ENCODE measurements at regions not wholly inside any gene's neighbourhood (a gene's known extent, or its start where the extent isn't known, plus 50 kb on each side); places are given as distances from the start of the nearest gene placed in this dataset.

GRCh38 chr5:133820507-133820906 is 147.9 kb downstream of the C5orf15 start:
- in situ Hi-C loops (cut with HindIII; ENCODE audit: low pct_ligation_motif_present, low sequenced_read_pairs) = no loop called here
- no peaks in the 10 kb centered on the region for H3K36me3 ChIP-seq (replicated peaks)

GRCh38 chr5:133819977-133820471 is 148.4 kb downstream of the C5orf15 start:
- in situ Hi-C loops (cut with HindIII; ENCODE audit: low pct_ligation_motif_present, low sequenced_read_pairs) = no loop called here
- no peak for DNase-seq
- H3K27ac ChIP-seq = no peak overlapping the region
- H3K36me3 ChIP-seq (replicated peaks) = no peaks in the 10 kb centered on the region
- no peak overlapping the region for H3K4me3 ChIP-seq (ENCODE audit: low read depth, low read length)
- TF ChIP-seq CTCF (IDR thresholded peaks at IDR 0.05; ENCODE audit: low read depth, low read length, missing control alignments) = no peak
- H3K27me3 ChIP-seq (replicated peaks) = no peaks in the 10 kb centered on the region

More at GRCh38 chr5:133820507-133820906, 147.9 kb downstream of the C5orf15 start:
- no peak for TF ChIP-seq CTCF (IDR thresholded peaks at IDR 0.05; ENCODE audit: low read depth, low read length, missing control alignments)
- Histone ChIP-seq H3K27ac (no peak overlapping the region), H3K27me3 (replicated peaks) (no peaks in the 10 kb centered on the region), H3K4me3 (ENCODE audit: low read depth, low read length) (no peak overlapping the region)
- DNase-seq = no peak

GRCh38 chr5:133818869-133819600 is 149.4 kb downstream of the C5orf15 start:
- Histone ChIP-seq H3K4me3 (ENCODE audit: low read depth, low read length) (no peak overlapping the region), H3K36me3 (replicated peaks) (no peaks in the 10 kb centered on the region), H3K27me3 (replicated peaks) (no peaks in the 10 kb centered on the region), H3K27ac (no peak overlapping the region)
- no peak for DNase-seq
- no peak for TF ChIP-seq CTCF (IDR thresholded peaks at IDR 0.05; ENCODE audit: low read depth, low read length, missing control alignments)
- in situ Hi-C loops (cut with HindIII; ENCODE audit: low pct_ligation_motif_present, low sequenced_read_pairs) = no loop called here

- TF ChIP-seq CTCF (IDR thresholded peaks at IDR 0.05; ENCODE audit: low read depth, low read length, missing control alignments) = no peak
- in situ Hi-C loops (cut with HindIII; ENCODE audit: low pct_ligation_motif_present, low sequenced_read_pairs) = no loop called here
- H3K27ac ChIP-seq = no peak overlapping the region
- DNase-seq = peak; percentile 5
- no peaks in the 10 kb centered on the region for H3K27me3 ChIP-seq (replicated peaks)
- H3K4me3 ChIP-seq (ENCODE audit: low read depth, low read length) = no peak overlapping the region
- H3K36me3 ChIP-seq (replicated peaks) = no peaks in the 10 kb centered on the region
Observed at GRCh38 chr5:133818031-133818431, 150.4 kb downstream of the C5orf15 start.

GRCh38 chr5:133817456-133817855 is 151.0 kb downstream of the C5orf15 start:
- Histone ChIP-seq H3K27me3 (replicated peaks) (no peaks in the 10 kb centered on the region), H3K27ac (no peak overlapping the region), H3K4me3 (ENCODE audit: low read depth, low read length) (no peak overlapping the region), H3K36me3 (replicated peaks) (no peaks in the 10 kb centered on the region)
- in situ Hi-C loops (cut with HindIII; ENCODE audit: low pct_ligation_motif_present, low sequenced_read_pairs) = no loop called here
- no peak for DNase-seq
- no peak for TF ChIP-seq CTCF (IDR thresholded peaks at IDR 0.05; ENCODE audit: low read depth, low read length, missing control alignments)

- Histone ChIP-seq H3K36me3 (replicated peaks) (no peaks in the 10 kb centered on the region), H3K27ac (no peak overlapping the region), H3K27me3 (replicated peaks) (no peaks in the 10 kb centered on the region), H3K4me3 (ENCODE audit: low read depth, low read length) (no peak overlapping the region)
- no peak for TF ChIP-seq CTCF (IDR thresholded peaks at IDR 0.05; ENCODE audit: low read depth, low read length, missing control alignments)
- in situ Hi-C loops (cut with HindIII; ENCODE audit: low pct_ligation_motif_present, low sequenced_read_pairs) = no loop called here
- no peak for DNase-seq
Observed at GRCh38 chr5:133816791-133817190, 151.6 kb downstream of the C5orf15 start.
